IMR-90 (cell line): ENCODE measurements at regions not wholly inside any gene's neighbourhood (a gene's known extent, or its start where the extent isn't known, plus 50 kb on each side); places are given as distances from the start of the nearest gene placed in this dataset.

Experiments used
- ATAC-seq: fragments of 200-7000 bp; cut with Tn5 transposase; 2 replicates; pipeline ENCODE4 v1.9.1; 2020; ENCODE audit warnings: low read depth, mild to moderate bottlenecking, moderate library complexity
- BruUV-seq: library from RNA; stranded (reverse); fragments of 400-500 nt; replicated peaks from 2 replicates; lab custom pipeline; 2021; lab: Mats Ljungman, UMichigan
- CTCF ChIA-PET: fragments of 300-600 bp; formaldehyde crosslinking; extraction: SDS; loops from one replicate; lab custom pipeline; 2021; ENCODE audit warnings: antibody characterized with exemption; lab: Yijun Ruan, JAX
- POLR2A ChIA-PET: fragments of 300-600 bp; sonication (Branson Sonifier 250); formaldehyde crosslinking; loops from one replicate; lab custom pipeline; 2022; ENCODE audit warnings: antibody characterized with exemption; ENCODE audit not compliant: unreplicated experiment; lab: Charles Lee
- DNase-seq: peaks from one replicate; pipeline ENCODE4 v3.0.0; 2013
- H2AFZ ChIP-seq: replicated peaks from 2 replicates; pipeline ENCODE3; 2013; ENCODE audit warnings: low read length, mild to moderate bottlenecking; ENCODE audit not compliant: poor library complexity
- H2AK5ac ChIP-seq: 2 replicates; pipeline ENCODE4 v1.6.1; 2013; ENCODE audit warnings: low read depth, low read length, inconsistent platforms
- H2AK9ac ChIP-seq: replicated peaks from 2 replicates; pipeline ENCODE3; 2013; ENCODE audit warnings: mild to moderate bottlenecking, low read depth, low read length, moderate library complexity; ENCODE audit not compliant: poor library complexity
- H2BK120ac ChIP-seq: 2 replicates; pipeline ENCODE4 v1.6.1; 2013; ENCODE audit warnings: low read depth, low read length, inconsistent platforms
- H2BK15ac ChIP-seq: 3 replicates; pipeline ENCODE4 v1.6.1; 2013; ENCODE audit warnings: low read depth, low read length, inconsistent platforms
- H2BK20ac ChIP-seq: 2 replicates; pipeline ENCODE4 v1.6.1; 2013; ENCODE audit warnings: low read depth, mild to moderate bottlenecking, inconsistent platforms, low read length, moderate library complexity
- H2BK5ac ChIP-seq: 2 replicates; pipeline ENCODE4 v1.6.1; 2013; ENCODE audit warnings: mild to moderate bottlenecking, low read depth, low read length, inconsistent platforms; ENCODE audit not compliant: poor library complexity, severe bottlenecking
- H3K14ac ChIP-seq: replicated peaks from 2 replicates; pipeline ENCODE4 v1.6.1; 2013; ENCODE audit warnings: low read depth, low read length, inconsistent platforms
- H3K18ac ChIP-seq: 2 replicates; pipeline ENCODE4 v1.6.1; 2013; ENCODE audit warnings: low read depth, low read length, control low read depth
- H3K23ac ChIP-seq: 2 replicates; pipeline ENCODE4 v1.6.1; 2013; ENCODE audit warnings: low read depth, low read length, inconsistent platforms
- H3K27ac ChIP-seq: 2 replicates; pipeline ENCODE4 v1.5.1; 2013; ENCODE audit warnings: mild to moderate bottlenecking, control low read depth, low read length; ENCODE audit not compliant: insufficient read depth
- H3K27me3 ChIP-seq: 2 replicates; pipeline ENCODE4 v1.6.1; 2013; ENCODE audit warnings: low read length; ENCODE audit not compliant: control insufficient read depth, insufficient read depth
- H3K36me3 ChIP-seq: 2 replicates; pipeline ENCODE4 v1.6.1; 2013; ENCODE audit warnings: low read length, mixed read lengths; ENCODE audit not compliant: control insufficient read depth, insufficient read depth
- H3K4ac ChIP-seq: 2 replicates; pipeline ENCODE4 v1.6.1; 2013; ENCODE audit warnings: low read depth, low read length, inconsistent platforms
- H3K4me1 ChIP-seq: 2 replicates; pipeline ENCODE4 v1.6.1; 2013; ENCODE audit warnings: low read length, mixed read lengths; ENCODE audit not compliant: control insufficient read depth, insufficient read depth
- H3K4me2 ChIP-seq: 2 replicates; pipeline ENCODE4 v1.6.1; 2013; ENCODE audit warnings: low read depth, mild to moderate bottlenecking, control low read depth, low read length, moderate library complexity
- H3K4me3 ChIP-seq: 2 replicates; pipeline ENCODE4 v1.5.1; 2013; ENCODE audit warnings: low read depth, mild to moderate bottlenecking, control low read depth, low read length, moderate library complexity; ENCODE audit not compliant: insufficient read depth
- H3K56ac ChIP-seq: 2 replicates; pipeline ENCODE4 v1.6.1; 2013; ENCODE audit warnings: low read length, inconsistent platforms; ENCODE audit not compliant: insufficient read depth; ENCODE audit errors: extremely low read depth
- H3K79me1 ChIP-seq, 2 experiments: 2 replicates each; pipeline ENCODE4 v1.6.1; 2013; ENCODE audit warnings: low read length in 2 of 2, inconsistent platforms in 1 of 2, low read depth in 1 of 2
- H3K9ac ChIP-seq: 2 replicates; pipeline ENCODE4 v1.6.1; 2013; ENCODE audit warnings: low read depth, low read length, control low read depth
- H3K9me1 ChIP-seq: 2 replicates; pipeline ENCODE4 v1.6.1; 2013; ENCODE audit warnings: low read length, inconsistent platforms; ENCODE audit not compliant: insufficient read depth
- H3K9me3 ChIP-seq: 2 replicates; pipeline ENCODE4 v1.6.1; 2013; ENCODE audit warnings: low read length; ENCODE audit not compliant: control insufficient read depth, insufficient read depth
- H4K20me1 ChIP-seq: 2 replicates; pipeline ENCODE4 v1.6.1; 2013; ENCODE audit warnings: low read length, inconsistent platforms; ENCODE audit not compliant: insufficient read depth
- H4K5ac ChIP-seq: 2 replicates; pipeline ENCODE4 v1.6.1; 2013; ENCODE audit warnings: mild to moderate bottlenecking, low read depth, low read length, control low read depth
- H4K8ac ChIP-seq, 2 experiments: 2 replicates each; pipeline ENCODE4 v1.6.1; 2013; ENCODE audit warnings: low read depth in 2 of 2, low read length in 2 of 2, control low read depth in 1 of 2, inconsistent platforms in 1 of 2
- H4K91ac ChIP-seq: 2 replicates; pipeline ENCODE4 v1.6.1; 2013; ENCODE audit warnings: low read depth, low read length, inconsistent platforms; ENCODE audit not compliant: insufficient read depth
- BHLHE40 ChIP-seq: fragments of 150-350 bp; IDR thresholded peaks from 2 replicates; pipeline ENCODE4 v1.6.1; 2016; ENCODE audit warnings: mild to moderate bottlenecking, low read depth, low read length
- CEBPB ChIP-seq: IDR thresholded peaks from 2 replicates; pipeline ENCODE4 v1.6.1; 2012; ENCODE audit warnings: low read depth, low read length, improper control_type of control experiment
- MAFK ChIP-seq: IDR thresholded peaks from 2 replicates; pipeline ENCODE4 v1.6.1; 2012; ENCODE audit warnings: low read depth, low read length, improper control_type of control experiment
- MXI1 ChIP-seq: IDR thresholded peaks from 2 replicates; pipeline ENCODE4 v1.6.1; 2012; ENCODE audit warnings: low read depth, mild to moderate bottlenecking, low read length, moderate library complexity, borderline replicate concordance
- RCOR1 ChIP-seq: IDR thresholded peaks from 2 replicates; pipeline ENCODE4 v1.6.1; 2012; ENCODE audit warnings: mild to moderate bottlenecking, low read length, improper control_type of control experiment; ENCODE audit not compliant: insufficient replicate concordance
- RFX5 ChIP-seq: IDR thresholded peaks from 2 replicates; pipeline ENCODE4 v1.8.0; 2012; ENCODE audit warnings: low read depth, mild to moderate bottlenecking, low read length, moderate library complexity
- WGBS, 2 experiments: methylation state at CpG; one replicate each; pipeline versions ENCODE4 v1.1.5 to v1.1.7; 2013; ENCODE audit warnings: missing lambda C conversion rate in 2 of 2; ENCODE audit not compliant: insufficient read length in 1 of 2; ENCODE audit errors: extremely low coverage in 2 of 2; 5-methylcytosine and 5-hydroxymethylcytosine counted together
- dilution Hi-C: fragments of 300-500 bp; cut with HindIII; formaldehyde crosslinking; loops from one replicate; pipeline ENCODE4 v1.14.3; 2018; ENCODE audit warnings: low sequenced_read_pairs; ENCODE audit not compliant: unreplicated experiment
- in situ Hi-C: fragments of 300-500 bp; cut with MboI; formaldehyde crosslinking; loops from 3 replicates; pipeline ENCODE4 v1.14.3; 2019; ENCODE audit warnings: low sequenced_read_pairs, inconsistent platforms, mixed read lengths
- intact Hi-C: fragments of 100-400 bp; cut with micrococcal nuclease; formaldehyde crosslinking; loops from 2 replicates; pipeline ENCODE4 v1.10.0; 2022
- TF ChIP-seq, protein P1 (sequence below): fragments of 150-350 bp; IDR thresholded peaks from 2 replicates; pipeline ENCODE4 v1.6.1; 2017; ENCODE audit warnings: mild to moderate bottlenecking, antibody characterized with exemption, low read length, low read depth

- CTCF ChIA-PET = interaction anchor here (0.6 to 0.7 kb wide), 3 partner anchors 16 to 1100 kb away, joined by 3 to 4 read pairs (median 3); no protein-coding TSS in a partner anchor
- no peak overlapping the region for H3K18ac ChIP-seq
- H3K56ac ChIP-seq = no peak overlapping the region
- BruUV-seq = no TSS peak
- H2BK20ac ChIP-seq = no peak overlapping the region
- no peaks in the 10 kb centered on the region for H3K79me1 ChIP-seq
- H2BK120ac ChIP-seq = no peak overlapping the region
- no peak overlapping the region for H3K23ac ChIP-seq
- dilution Hi-C loops (no loop called here), in situ Hi-C loops (no loop called here), intact Hi-C loops (no loop called here)
- no peak for DNase-seq
- H3K36me3 ChIP-seq = no peaks in the 10 kb centered on the region
- H4K8ac ChIP-seq = no peak overlapping the region
- no peak overlapping the region for H3K27ac ChIP-seq
- H3K14ac ChIP-seq = no peak overlapping the region
- no peak for ATAC-seq
- H3K4me3 ChIP-seq = no peak overlapping the region
- H3K27me3 ChIP-seq = no peaks in the 10 kb centered on the region
- H3K9me3 ChIP-seq = no peaks in the 10 kb centered on the region
- no peak overlapping the region for H2AFZ ChIP-seq
- H3K4ac ChIP-seq = no peak overlapping the region
- no peak overlapping the region for H2BK5ac ChIP-seq
- H2BK15ac ChIP-seq = no peak overlapping the region
- H4K91ac ChIP-seq = no peak overlapping the region
- no CpG with 5 or more reads among the region's 2 CpGs for WGBS, 2 experiments
- H3K4me2 ChIP-seq = peak overlapping the region; percentile 65; the same call in 1 of the 2 replicates
- H4K20me1 ChIP-seq = no peaks in the 10 kb centered on the region
- no peak overlapping the region for H2AK9ac ChIP-seq
- no peak overlapping the region for H3K9ac ChIP-seq
- H2AK5ac ChIP-seq = no peak overlapping the region
- TF ChIP-seq CEBPB (no peak), RCOR1 (no peak), RFX5 (no peak), BHLHE40 (no peak), MXI1 (no peak), MAFK (no peak)
- TF ChIP-seq, protein P1, sequence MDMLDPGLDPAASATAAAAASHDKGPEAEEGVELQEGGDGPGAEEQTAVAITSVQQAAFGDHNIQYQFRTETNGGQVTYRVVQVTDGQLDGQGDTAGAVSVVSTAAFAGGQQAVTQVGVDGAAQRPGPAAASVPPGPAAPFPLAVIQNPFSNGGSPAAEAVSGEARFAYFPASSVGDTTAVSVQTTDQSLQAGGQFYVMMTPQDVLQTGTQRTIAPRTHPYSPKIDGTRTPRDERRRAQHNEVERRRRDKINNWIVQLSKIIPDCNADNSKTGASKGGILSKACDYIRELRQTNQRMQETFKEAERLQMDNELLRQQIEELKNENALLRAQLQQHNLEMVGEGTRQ = no peak
- H4K5ac ChIP-seq = no peak overlapping the region
- H3K4me1 ChIP-seq = no peaks in the 10 kb centered on the region
- POLR2A ChIA-PET = no interaction called here
- no peaks in the 10 kb centered on the region for H3K9me1 ChIP-seq
These were observed 1837.5 kb upstream of the CELF4 start for GRCh38 chr18:39403121-39403520.
